K562 (cell line): ENCODE measurements at regions not wholly inside any gene's neighbourhood (a gene's known extent, or its start where the extent isn't known, plus 50 kb on each side); places are given as distances from the start of the nearest gene placed in this dataset.

Experiments used
- ATAC-seq: fragments of 200-7000 bp; cut with Tn5 transposase; 3 replicates; pipeline ENCODE4 v1.9.1; 2020; ENCODE audit warnings: moderate library complexity
- BruUV-seq: library from RNA; stranded (reverse); fragments of 400-500 nt; replicated peaks from 2 replicates; lab custom pipeline; 2021; lab: Mats Ljungman, UMichigan
- CTCF ChIA-PET: fragments of 300-600 bp; formaldehyde crosslinking; extraction: SDS; loops from one replicate; lab custom pipeline; 2021; ENCODE audit warnings: low intra/inter-chr PET ratio; lab: Yijun Ruan, JAX
- POLR2A ChIA-PET: fragments of 300-600, 350-650 bp; sonication (Branson Sonifier 250); formaldehyde crosslinking; extraction: SDS; loops from one replicate; lab custom pipeline; 2021; ENCODE audit warnings: antibody characterized with exemption, inconsistent platforms; lab: Yijun Ruan, JAX
- DNase-seq, 4 experiments: peaks; one replicate each; pipeline versions ENCODE4 v3.0.0 to v3.0.0-alpha.2; 2011 to 2018; ENCODE audit warnings: low spot score in 3 of 4, mixed read lengths in 3 of 4; ENCODE audit errors: extremely low read depth in 1 of 4
- FAIRE-seq: peaks from 2 replicates; lab custom pipeline; 2011; peaks lifted over from hg19 to GRCh38; lab: Jason Lieb, UNC
- H2AFZ ChIP-seq: 2 replicates; pipeline ENCODE4 v1.6.0; 2011; ENCODE audit warnings: low read depth, low read length, control low read depth, inconsistent platforms
- H3K27ac ChIP-seq: fragments of 200-600 bp; 3 replicates; pipeline ENCODE4 v1.8.0; 2011; ENCODE audit warnings: low read depth, mild to moderate bottlenecking, control low read depth, inconsistent platforms, low read length, moderate library complexity, mixed read lengths; ENCODE audit errors: extremely low read depth
- H3K27me3 ChIP-seq, 2 experiments: fragments of 300-600 bp in 1 of 2; 2 replicates in 1 of 2; 3 replicates in 1 of 2; pipeline versions ENCODE4 v1.6.0 to v1.8.0; 2011; ENCODE audit warnings: inconsistent platforms in 2 of 2, low read length in 2 of 2, mild to moderate bottlenecking in 1 of 2, mixed read lengths in 1 of 2, moderate library complexity in 1 of 2; ENCODE audit not compliant: control insufficient read depth in 2 of 2, insufficient read depth in 2 of 2
- H3K36me3 ChIP-seq: fragments of 300-600 bp; 3 replicates; pipeline ENCODE4 v1.8.0; 2011; ENCODE audit warnings: mild to moderate bottlenecking, low read length, inconsistent platforms; ENCODE audit not compliant: control insufficient read depth, insufficient read depth
- H3K4me1 ChIP-seq, 2 experiments: fragments of 200-600 bp in 1 of 2; replicated peaks in 1 of 2; 2 replicates in 1 of 2; 3 replicates in 1 of 2; pipeline versions ENCODE4 v1.5.1 to v1.8.0; 2011; ENCODE audit warnings: inconsistent platforms in 2 of 2, low read length in 2 of 2, mild to moderate bottlenecking in 1 of 2, mixed read lengths in 1 of 2, moderate library complexity in 1 of 2; ENCODE audit not compliant: control insufficient read depth in 2 of 2, insufficient read depth in 2 of 2
- H3K4me2 ChIP-seq: 2 replicates; pipeline ENCODE4 v1.6.1; 2011; ENCODE audit warnings: low read length, control low read depth, inconsistent platforms, mixed read lengths; ENCODE audit not compliant: insufficient read depth
- H3K4me3 ChIP-seq: fragments of 200-600 bp; sonication (generic), shearing (Covaris generic); 2 replicates; pipeline ENCODE4 v1.5.1; 2016; ENCODE audit warnings: control low read depth, inconsistent platforms
- H3K79me2 ChIP-seq: fragments of 200-600 bp; 3 replicates; pipeline ENCODE4 v1.8.0; 2011; ENCODE audit warnings: low read length, inconsistent platforms; ENCODE audit not compliant: control insufficient read depth, insufficient read depth
- H3K9ac ChIP-seq, 2 experiments: 2 replicates each; pipeline versions ENCODE4 v1.6.0 to v1.6.1; 2011; ENCODE audit warnings: low read depth in 2 of 2, low read length in 2 of 2, control low read depth in 1 of 2, inconsistent platforms in 1 of 2, mild to moderate bottlenecking in 1 of 2, mixed read lengths in 1 of 2; ENCODE audit not compliant: insufficient read depth in 1 of 2
- H3K9me1 ChIP-seq: one replicate; pipeline ENCODE4 v1.6.0; 2011; ENCODE audit warnings: inconsistent platforms, mild to moderate bottlenecking, low read length, moderate library complexity; ENCODE audit not compliant: control insufficient read depth, insufficient read depth
- H3K9me3 ChIP-seq: replicated peaks from 2 replicates; pipeline ENCODE4 v1.5.1; 2011; ENCODE audit warnings: low read depth, low read length, inconsistent platforms; ENCODE audit not compliant: control insufficient read depth, insufficient read depth
- H4K20me1 ChIP-seq: replicated peaks from 2 replicates; pipeline ENCODE4 v1.6.1; 2011; ENCODE audit warnings: low read length, inconsistent platforms, mixed read lengths; ENCODE audit not compliant: control insufficient read depth, insufficient read depth
- ARID1B ChIP-seq: fragments of 450-650 bp; IDR thresholded peaks from 2 replicates; pipeline ENCODE4 v1.6.1; 2016; ENCODE audit warnings: antibody characterized with exemption, mild to moderate bottlenecking, inconsistent platforms
- ATF7 ChIP-seq: fragments of 450-650 bp; IDR thresholded peaks from 2 replicates; pipeline ENCODE4 v1.7.1; 2014; ENCODE audit warnings: mild to moderate bottlenecking, moderate library complexity
- FOXM1 ChIP-seq, 2 experiments: fragments of 450-650 bp in 1 of 2; sonication (generic) in 1 of 2; formaldehyde crosslinking in 1 of 2; IDR thresholded peaks; 2 replicates each; pipeline versions ENCODE4 v1.6.1 to v1.9.0; 2017 to 2022; ENCODE audit warnings: low read depth in 2 of 2, mild to moderate bottlenecking in 2 of 2, missing genetic modification reagents in 1 of 2, moderate library complexity in 1 of 2
- MEIS2 ChIP-seq: fragments of 450-650 bp; IDR thresholded peaks from 2 replicates; pipeline ENCODE4 v1.6.1; 2014; ENCODE audit warnings: mild to moderate bottlenecking; ENCODE audit not compliant: partially characterized antibody
- MTA1 ChIP-seq: fragments of 450-650 bp; IDR thresholded peaks from 2 replicates; pipeline ENCODE4 v1.6.1; 2017; ENCODE audit warnings: borderline replicate concordance
- NUFIP1 ChIP-seq: fragments of 450-650 bp; IDR thresholded peaks from 2 replicates; pipeline ENCODE4 v1.6.1; 2018; ENCODE audit not compliant: partially characterized antibody
- POLR3G ChIP-seq: IDR thresholded peaks from 2 replicates; pipeline ENCODE4 v1.6.1; 2011; ENCODE audit not compliant: insufficient read length, insufficient replicate concordance; ENCODE audit errors: extremely low read depth
- PTRF ChIP-seq: fragments of 450-650 bp; IDR thresholded peaks from 2 replicates; pipeline ENCODE4 v1.6.1; 2016; ENCODE audit warnings: mild to moderate bottlenecking, missing genetic modification characterization, missing compliant biosample characterization
- TAF1 ChIP-seq: IDR thresholded peaks from 2 replicates; pipeline ENCODE4 v1.6.1; 2011; ENCODE audit warnings: mild to moderate bottlenecking, low read length, moderate library complexity; ENCODE audit not compliant: insufficient read depth, control insufficient read depth, severe bottlenecking; ENCODE audit errors: extremely low read depth
- ZNF445 ChIP-seq: fragments of 250-450 bp; sonication (Bioruptor Pico); IDR thresholded peaks from 2 replicates; pipeline ENCODE4 v1.4.0; 2020; ENCODE audit warnings: low read depth, mild to moderate bottlenecking, moderate library complexity
- ZNF586 ChIP-seq: fragments of 450-650 bp; formaldehyde crosslinking; conservative IDR thresholded peaks from 2 replicates; pipeline ENCODE4 v1.4.0; 2020; ENCODE audit warnings: mild to moderate bottlenecking, moderate library complexity
- WGBS: fragments of 100-300 bp; shearing (Covaris generic); methylation state at CpG from one replicate; pipeline ENCODE4 v1.1.6; 2016; ENCODE audit warnings: low coverage, mixed read lengths; ENCODE audit not compliant: insufficient coverage; ENCODE audit errors: missing lambda C conversion rate; 5-methylcytosine and 5-hydroxymethylcytosine counted together
- in situ Hi-C: fragments of 300-500 bp; cut with MboI; formaldehyde crosslinking; loops from 4 replicates; pipeline ENCODE4 v1.15.0; 2018; ENCODE audit warnings: inconsistent platforms, mixed read lengths
- intact Hi-C: fragments of 100-400 bp; cut with micrococcal nuclease; formaldehyde crosslinking; loops from 2 replicates; pipeline ENCODE4 v1.14.2; 2022
- TF ChIP-seq, protein P1 (sequence below): fragments of 450-650 bp; IDR thresholded peaks from 2 replicates; pipeline ENCODE4 v1.6.1; 2017; ENCODE audit warnings: antibody characterized with exemption, mild to moderate bottlenecking
- TF ChIP-seq, protein P2 (sequence below): sonication (generic); formaldehyde crosslinking; IDR thresholded peaks from 2 replicates; pipeline ENCODE4 v1.8.0; 2022; ENCODE audit warnings: mild to moderate bottlenecking, missing genetic modification reagents
- TF ChIP-seq, protein P3 (sequence below): fragments of 450-650 bp; IDR thresholded peaks from 2 replicates; pipeline ENCODE4 v1.6.1; 2016; ENCODE audit warnings: low read depth, mild to moderate bottlenecking, moderate library complexity
- TF ChIP-seq, protein P4 (sequence below): fragments of 200-800 bp; sonication (Bioruptor generic); IDR thresholded peaks from 2 replicates; pipeline ENCODE4 v1.6.1; 2017; ENCODE audit warnings: missing genetic modification characterization, missing compliant biosample characterization

DNA sequence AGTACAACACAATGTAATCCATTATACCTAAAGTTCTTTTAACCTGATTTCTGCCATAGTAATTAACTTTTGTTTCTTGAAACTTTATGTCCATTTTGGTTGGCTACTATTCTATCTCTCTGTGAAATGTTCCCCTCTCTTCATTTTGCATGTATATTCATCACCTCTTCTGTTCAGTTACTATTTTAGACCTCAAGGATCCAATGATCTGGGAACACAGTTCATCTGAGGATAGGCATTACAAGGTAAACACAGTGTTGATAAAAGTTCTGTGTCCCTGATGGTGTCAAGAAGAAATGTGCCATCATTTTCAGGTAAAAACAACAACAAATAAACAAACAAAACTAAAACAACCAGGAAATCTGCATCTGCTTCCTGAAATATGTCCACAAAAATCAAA, 102.2 kb upstream of the IFNG-AS1 start (continued):
- TF ChIP-seq, protein P1, sequence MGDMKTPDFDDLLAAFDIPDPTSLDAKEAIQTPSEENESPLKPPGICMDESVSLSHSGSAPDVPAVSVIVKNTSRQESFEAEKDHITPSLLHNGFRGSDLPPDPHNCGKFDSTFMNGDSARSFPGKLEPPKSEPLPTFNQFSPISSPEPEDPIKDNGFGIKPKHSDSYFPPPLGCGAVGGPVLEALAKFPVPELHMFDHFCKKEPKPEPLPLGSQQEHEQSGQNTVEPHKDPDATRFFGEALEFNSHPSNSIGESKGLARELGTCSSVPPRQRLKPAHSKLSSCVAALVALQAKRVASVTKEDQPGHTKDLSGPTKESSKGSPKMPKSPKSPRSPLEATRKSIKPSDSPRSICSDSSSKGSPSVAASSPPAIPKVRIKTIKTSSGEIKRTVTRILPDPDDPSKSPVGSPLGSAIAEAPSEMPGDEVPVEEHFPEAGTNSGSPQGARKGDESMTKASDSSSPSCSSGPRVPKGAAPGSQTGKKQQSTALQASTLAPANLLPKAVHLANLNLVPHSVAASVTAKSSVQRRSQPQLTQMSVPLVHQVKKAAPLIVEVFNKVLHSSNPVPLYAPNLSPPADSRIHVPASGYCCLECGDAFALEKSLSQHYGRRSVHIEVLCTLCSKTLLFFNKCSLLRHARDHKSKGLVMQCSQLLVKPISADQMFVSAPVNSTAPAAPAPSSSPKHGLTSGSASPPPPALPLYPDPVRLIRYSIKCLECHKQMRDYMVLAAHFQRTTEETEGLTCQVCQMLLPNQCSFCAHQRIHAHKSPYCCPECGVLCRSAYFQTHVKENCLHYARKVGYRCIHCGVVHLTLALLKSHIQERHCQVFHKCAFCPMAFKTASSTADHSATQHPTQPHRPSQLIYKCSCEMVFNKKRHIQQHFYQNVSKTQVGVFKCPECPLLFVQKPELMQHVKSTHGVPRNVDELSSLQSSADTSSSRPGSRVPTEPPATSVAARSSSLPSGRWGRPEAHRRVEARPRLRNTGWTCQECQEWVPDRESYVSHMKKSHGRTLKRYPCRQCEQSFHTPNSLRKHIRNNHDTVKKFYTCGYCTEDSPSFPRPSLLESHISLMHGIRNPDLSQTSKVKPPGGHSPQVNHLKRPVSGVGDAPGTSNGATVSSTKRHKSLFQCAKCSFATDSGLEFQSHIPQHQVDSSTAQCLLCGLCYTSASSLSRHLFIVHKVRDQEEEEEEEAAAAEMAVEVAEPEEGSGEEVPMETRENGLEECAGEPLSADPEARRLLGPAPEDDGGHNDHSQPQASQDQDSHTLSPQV, result no peak
- TF ChIP-seq MTA1, result no peak
- TF ChIP-seq, protein P2, sequence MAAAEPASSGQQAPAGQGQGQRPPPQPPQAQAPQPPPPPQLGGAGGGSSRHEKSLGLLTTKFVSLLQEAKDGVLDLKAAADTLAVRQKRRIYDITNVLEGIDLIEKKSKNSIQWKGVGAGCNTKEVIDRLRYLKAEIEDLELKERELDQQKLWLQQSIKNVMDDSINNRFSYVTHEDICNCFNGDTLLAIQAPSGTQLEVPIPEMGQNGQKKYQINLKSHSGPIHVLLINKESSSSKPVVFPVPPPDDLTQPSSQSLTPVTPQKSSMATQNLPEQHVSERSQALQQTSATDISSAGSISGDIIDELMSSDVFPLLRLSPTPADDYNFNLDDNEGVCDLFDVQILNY (CRISPR knock-in tag), result no peak

DNA sequence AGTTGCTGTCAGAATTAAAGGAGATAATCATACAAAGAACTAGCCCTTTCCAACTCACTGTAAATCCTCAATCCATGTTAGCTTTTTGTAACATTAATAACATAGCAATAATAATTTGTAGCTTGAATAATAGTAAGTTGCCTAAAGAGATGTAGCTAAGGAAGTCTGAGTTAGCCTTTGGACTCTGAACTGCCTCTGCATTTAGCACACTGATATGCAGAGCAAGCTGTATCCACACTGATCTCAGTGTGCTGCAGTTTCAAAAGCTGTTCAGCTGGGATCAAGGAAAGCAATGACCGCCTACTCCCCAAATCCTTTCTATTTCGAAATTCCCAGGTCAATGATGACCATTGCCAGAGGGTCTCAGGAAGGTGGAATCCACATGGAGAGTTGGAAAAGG, 99.3 kb upstream of the IFNG-AS1 start:
- Histone ChIP-seq H3K27ac (no peak overlapping the region), H3K36me3 (no peaks in the 10 kb centered on the region), H3K27me3 (no peaks in the 10 kb centered on the region), H3K4me2 (no peak overlapping the region), H3K4me1 (no peaks in the 10 kb centered on the region), H3K9me3 (no peaks in the 10 kb centered on the region), H3K79me2 (no peaks in the 10 kb centered on the region), H3K4me3 (no peak overlapping the region), H2AFZ (no peak overlapping the region), H3K9me1 (no peaks in the 10 kb centered on the region), H4K20me1 (no peaks in the 10 kb centered on the region), H3K9ac (no peak overlapping the region)
- no TSS peak for BruUV-seq
- DNase-seq, result no peak
- intact Hi-C loops, result no loop called here
- no peak for ATAC-seq
- WGBS, result 0% methylated on average over 2 of the region's 2 CpGs
- FAIRE-seq, result no peak
- ChIA-PET POLR2A (no interaction called here), CTCF (interaction anchor here (0.5 kb wide), 1 partner anchor 533 kb away, joined by 3 read pairs; no protein-coding TSS in a partner anchor)
- in situ Hi-C loops, result no loop called here
- TF ChIP-seq TAF1 (no peak), ZNF586 (CRISPR knock-in tag) (no peak), ATF7 (no peak), NUFIP1 (no peak), POLR3G (no peak), MEIS2 (no peak), ARID1B (no peak), FOXM1 (IDR thresholded peaks at IDR 0.05; ENCODE audit: low read depth) (no peak), FOXM1 (CRISPR knock-in tag; IDR thresholded peaks at IDR 0.05; ENCODE audit: low read depth) (no peak), PTRF (tag) (no peak), ZNF445 (no peak)
- TF ChIP-seq, protein P3, sequence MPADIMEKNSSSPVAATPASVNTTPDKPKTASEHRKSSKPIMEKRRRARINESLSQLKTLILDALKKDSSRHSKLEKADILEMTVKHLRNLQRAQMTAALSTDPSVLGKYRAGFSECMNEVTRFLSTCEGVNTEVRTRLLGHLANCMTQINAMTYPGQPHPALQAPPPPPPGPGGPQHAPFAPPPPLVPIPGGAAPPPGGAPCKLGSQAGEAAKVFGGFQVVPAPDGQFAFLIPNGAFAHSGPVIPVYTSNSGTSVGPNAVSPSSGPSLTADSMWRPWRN, result no peak
- TF ChIP-seq, protein P4, sequence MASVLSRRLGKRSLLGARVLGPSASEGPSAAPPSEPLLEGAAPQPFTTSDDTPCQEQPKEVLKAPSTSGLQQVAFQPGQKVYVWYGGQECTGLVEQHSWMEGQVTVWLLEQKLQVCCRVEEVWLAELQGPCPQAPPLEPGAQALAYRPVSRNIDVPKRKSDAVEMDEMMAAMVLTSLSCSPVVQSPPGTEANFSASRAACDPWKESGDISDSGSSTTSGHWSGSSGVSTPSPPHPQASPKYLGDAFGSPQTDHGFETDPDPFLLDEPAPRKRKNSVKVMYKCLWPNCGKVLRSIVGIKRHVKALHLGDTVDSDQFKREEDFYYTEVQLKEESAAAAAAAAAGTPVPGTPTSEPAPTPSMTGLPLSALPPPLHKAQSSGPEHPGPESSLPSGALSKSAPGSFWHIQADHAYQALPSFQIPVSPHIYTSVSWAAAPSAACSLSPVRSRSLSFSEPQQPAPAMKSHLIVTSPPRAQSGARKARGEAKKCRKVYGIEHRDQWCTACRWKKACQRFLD (CRISPR knock-in tag), result no peak
